ENCODE measurements at regions not wholly inside any gene's neighbourhood (a gene's known extent, or its start where the extent isn't known, plus 50 kb on each side); places are given as distances from the start of the nearest gene placed in this dataset.

DNA sequence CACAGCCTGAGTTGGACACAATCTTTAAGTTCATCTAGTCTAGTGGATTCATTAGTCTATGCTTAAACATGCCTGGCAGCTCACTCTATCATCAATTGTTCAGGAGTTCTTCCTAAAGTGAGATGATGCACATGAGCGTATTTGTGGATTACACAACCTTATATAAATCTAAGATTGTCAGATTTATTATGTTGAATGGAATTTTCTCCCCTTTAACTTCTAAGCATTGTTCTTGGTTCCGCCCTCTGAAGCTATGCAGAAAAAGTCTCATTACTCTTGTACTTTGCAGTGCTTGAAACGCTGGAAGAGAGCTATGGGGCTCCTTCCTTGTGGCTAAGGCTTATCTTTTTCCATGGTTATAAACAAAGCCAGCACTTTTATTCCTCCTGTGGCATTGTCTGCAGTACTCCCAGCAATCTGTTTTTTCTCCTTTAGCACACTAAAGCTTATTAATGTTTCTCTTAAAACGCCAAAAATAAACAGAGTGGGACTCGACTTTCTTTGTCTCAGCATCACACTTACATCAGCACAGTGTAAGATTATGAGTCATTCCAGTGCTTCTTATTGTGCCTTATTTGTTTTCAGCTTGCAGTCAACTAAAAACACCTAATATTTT lies 316.8 kb upstream of the CAMK1G start:
- no peak for DNase-seq (ENCODE audit: low read depth)

DNA sequence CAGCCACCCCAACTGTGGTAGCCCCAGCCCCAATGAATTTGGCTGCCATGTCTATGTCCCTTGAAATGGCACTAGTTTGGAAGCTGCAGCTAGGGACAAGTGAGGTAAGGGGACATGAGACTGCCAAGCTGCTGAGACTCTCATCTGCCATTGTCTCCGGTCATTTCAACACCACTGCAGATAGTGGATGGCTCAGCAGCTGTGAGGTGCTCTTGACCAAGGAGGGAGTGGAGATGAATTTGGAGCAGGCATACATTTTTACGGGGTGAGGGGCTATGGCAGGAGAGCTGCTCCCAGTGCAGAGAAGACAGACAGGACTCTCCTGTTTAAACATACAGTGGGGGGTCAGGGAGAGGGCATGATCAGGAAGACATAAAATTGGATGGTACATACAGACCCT lies 315.5 kb upstream of the CAMK1G start:
- no peak for DNase-seq (ENCODE audit: low read depth)

- DNase-seq (ENCODE audit: low read depth): no peak
Measured at GRCh38 chr1:209268479-209268878, 315.0 kb upstream of the CAMK1G start.

- DNase-seq (ENCODE audit: low read depth): no peak
Measured at GRCh38 chr1:209276321-209276720, 307.2 kb upstream of the CAMK1G start.

DNA sequence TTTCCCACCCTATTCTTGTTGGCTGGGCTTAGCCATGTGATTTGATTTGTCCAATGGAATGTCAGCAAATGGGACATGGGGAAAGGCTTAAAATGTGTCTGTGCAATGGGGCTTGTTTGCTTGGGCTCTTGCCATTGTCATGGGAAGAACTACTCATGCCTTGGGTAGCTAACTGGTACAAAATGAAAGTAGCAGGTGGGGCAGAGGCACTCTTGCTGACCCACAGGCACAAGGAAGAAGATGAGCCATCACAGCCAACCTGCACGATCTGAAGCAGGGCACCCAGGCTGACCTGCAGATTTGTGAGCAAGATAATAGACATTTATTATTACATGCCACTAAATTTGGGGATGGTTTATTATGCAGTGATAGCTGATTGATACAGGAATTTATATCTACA lies 305.9 kb upstream of the CAMK1G start:
- DNase-seq (ENCODE audit: low read depth): no peak

DNA sequence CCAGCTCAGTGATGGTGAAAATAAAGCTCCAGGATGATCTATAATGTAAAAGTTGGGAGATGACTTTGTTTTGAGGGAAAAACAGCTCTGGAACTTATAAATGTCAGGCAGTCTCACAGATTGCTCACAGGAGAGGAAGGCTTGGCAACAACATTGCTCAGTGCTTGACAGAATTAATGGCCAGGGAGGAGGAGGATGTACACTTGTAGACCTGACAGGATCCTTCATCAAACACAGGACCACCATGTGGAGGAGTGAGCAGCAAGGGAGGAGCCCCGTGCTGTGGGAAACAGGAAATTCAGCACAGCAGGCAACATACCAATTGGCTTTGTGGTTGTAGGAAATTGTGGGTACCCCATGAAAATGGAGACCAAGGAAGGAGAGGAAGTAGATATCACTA lies 291.8 kb upstream of the CAMK1G start:
- no peak for DNase-seq (ENCODE audit: low read depth)

DNA sequence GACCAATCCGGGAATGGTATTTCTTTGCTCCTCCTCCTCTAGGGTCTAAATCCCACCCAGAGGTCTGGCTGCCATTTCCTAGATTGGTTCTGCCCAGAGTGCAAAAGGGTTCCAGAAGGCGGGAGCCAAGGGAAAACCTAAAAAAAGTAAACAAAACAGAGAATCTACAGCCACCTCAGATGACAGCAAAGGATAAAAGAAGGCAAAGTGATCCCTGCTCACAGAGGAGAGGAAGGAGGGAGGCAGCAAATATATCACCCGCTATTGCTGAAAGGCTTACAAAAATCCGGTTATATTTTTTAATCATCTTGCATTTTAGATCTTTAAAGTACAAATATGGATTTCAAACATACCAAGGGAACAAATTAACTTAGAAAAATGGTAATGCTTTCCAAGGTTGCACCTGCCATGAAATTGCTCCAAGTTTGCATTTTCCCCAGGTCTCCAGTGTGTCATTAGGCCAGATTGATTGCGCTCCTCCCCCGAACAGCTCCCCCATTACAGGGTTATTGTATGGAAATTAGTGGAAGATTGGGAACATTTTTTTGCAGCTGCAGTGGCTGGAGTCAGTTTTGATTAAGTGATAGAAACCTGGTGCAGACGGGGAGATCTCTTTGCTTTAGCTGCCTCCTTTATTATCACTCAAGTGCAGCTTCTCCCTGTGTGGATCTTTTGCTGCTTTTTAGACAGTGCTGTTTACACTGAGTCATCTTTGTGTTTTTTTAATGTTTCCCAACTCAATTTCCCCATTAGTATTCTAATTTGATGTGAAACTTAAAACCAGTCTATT lies 280.5 kb upstream of the CAMK1G start:
- DNase-seq (ENCODE audit: low read depth): no peak

- DNase-seq (ENCODE audit: low read depth): no peak
Measured at GRCh38 chr1:209304166-209304565, 279.3 kb upstream of the CAMK1G start.

DNA sequence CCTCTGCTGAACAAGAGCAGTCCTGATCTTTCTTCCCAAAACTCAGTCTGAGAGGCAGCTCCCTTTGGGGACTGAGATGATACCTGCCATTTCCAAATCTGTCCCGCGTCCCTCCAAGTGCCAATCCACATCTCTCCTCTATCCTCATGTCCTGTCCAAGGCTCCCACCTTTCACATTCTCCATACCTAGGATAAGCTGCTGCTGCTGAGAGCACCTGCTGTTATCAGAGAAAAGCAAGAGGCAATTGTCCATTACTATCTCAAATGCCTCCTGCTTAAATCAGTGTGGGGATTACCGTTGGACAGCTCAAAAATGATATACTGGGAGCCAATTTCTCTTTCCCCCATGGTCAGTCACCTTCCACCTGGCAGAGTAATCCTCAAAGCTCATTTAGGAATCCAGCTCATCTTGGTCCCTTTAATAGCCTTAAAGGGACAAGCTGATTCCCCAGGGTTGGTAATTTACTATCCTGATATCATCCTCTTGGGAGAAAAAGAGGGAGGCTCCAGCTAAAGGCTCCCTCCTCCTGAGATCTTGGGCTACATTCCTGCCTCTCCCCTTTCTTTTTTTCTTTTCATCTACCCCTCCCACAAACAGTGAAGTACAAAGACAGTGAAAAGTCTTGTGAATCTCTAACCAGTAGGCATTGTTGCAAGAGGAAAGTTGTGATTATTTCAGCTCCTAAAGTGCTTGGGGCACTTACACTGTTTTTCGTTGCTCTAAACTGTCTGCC lies 278.1 kb upstream of the CAMK1G start:
- DNase-seq (ENCODE audit: low read depth): no peak

- no peak for DNase-seq (ENCODE audit: low read depth)
Measured at GRCh38 chr1:209307846-209308245, 275.7 kb upstream of the CAMK1G start.

DNA sequence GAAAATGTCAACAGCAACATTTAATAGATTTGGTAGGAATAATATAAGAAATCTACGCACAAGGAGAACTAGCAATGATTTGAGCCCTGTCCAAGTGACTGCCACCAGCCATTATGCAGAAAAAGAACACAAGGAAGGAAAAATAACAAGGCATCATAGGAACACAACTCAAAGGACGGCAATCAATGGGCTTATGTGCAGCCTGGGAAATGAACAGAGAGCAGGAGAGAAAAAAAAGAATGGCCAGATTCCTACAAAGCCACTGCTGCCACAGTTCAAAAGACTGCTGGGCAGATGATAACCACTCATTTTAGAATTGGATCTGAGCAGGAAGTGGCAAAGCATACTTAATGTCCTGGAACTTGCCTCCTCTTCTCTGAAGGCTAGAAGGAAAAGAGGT lies 274.3 kb upstream of the CAMK1G start:
- no peak for DNase-seq (ENCODE audit: low read depth)

DNA sequence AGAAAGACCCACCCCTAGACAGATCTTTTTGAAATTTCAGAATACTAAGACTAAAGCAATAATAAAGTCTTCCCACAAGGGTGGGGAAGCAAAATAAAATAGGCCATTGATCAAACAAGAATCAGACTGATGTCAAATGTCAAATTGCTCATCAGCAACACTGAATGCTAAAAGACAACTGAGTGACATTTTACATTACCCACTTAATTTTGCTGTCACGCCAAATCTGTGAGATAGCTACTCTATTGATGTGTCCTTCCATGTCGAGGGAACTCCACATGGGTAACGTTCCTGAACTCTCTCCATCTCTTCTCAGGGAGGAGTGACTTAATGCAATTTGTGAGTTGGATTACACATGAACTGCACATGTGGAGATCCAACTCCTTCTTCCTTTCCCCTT lies 271.7 kb upstream of the CAMK1G start:
- DNase-seq (ENCODE audit: low read depth): no peak

GRCh38 chr1:209316929-209317328 lies 266.6 kb upstream of the CAMK1G start:
- DNase-seq (ENCODE audit: low read depth): no peak

DNA sequence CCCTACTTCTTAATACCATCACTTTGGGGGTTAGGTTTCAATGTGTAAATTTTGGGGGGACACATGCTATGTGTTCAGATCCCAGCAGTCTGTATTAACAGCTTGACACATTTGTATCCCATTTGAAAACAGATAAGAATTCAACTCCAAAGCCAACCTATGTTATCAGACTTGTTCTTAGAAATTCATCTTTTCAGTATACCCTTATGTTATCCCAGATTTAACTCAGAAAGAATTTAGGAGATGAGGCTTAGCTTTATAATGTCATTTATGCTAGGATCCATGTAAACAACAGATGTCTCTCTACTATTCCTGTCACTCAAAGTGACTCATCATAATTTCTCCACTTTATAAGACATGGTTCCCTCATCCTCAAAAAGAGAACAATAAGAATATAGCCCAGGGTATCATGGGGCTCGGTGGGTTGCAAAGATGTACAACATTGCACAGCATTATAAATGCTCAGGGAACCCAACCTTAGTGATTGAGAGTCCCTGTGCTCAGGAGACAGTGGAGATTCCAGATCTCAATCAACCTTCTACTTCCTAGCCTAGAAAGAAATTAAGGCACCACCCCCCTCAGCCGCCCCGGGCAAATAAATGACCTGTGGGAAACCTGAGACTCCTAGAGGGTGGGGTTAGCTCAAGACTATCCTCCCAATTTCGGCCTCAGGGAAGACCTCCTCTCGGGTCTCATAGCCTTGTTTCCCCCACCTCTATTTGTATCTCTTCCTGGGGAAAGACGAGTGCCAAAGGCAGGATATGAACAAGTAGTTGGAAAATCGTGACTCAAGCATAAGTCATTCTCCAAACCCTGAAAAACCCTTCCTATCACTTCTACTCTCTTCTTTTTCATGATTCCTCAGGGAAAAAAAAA lies 265.1 kb upstream of the CAMK1G start:
- DNase-seq (ENCODE audit: low read depth): no peak

DNA sequence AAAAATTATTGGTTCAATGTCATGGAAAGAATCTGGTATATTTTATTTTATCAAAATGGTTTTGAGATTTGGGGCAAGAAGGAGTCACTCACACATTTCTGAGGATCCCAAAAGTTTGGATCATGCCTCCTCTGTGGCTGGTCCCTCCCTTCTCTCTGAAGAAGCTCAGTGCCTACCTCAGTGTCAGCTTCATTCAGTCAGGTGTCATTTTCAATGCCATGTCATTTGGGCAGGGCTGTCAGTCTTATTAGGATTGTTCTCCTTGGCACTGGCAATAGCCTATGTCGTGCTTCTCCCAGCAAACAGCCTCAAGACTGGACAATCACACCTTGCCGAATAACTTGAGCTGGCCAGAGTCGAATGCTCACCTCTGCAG lies 264.5 kb upstream of the CAMK1G start:
- DNase-seq (ENCODE audit: low read depth): no peak

DNA sequence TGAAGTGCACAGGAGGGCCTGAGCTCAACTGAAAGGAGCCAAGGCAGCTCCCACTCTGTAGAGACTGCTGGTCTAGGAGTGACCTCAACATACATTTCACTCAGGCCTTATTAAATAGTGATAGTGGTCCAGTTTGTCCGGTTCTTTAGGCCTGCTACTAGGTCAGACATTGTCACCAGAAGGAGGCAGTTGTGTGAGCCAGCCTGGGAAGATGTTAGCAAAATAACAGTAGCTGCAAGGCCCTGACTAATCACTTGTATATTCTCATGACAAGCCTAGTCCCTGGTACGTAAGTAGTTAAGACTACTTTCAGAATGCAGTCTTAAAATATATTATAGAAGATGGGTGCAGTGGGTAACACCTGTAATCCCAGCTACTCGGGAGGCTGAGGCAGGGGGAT lies 264.0 kb upstream of the CAMK1G start:
- DNase-seq (ENCODE audit: low read depth): no peak

GRCh38 chr1:209323743-209324142 lies 259.8 kb upstream of the CAMK1G start:
- DNase-seq (ENCODE audit: low read depth): no peak

GRCh38 chr1:209324901-209325871 lies 258.3 kb upstream of the CAMK1G start:
- no peak for DNase-seq (ENCODE audit: low read depth)

GRCh38 chr1:209326076-209326475 lies 257.4 kb upstream of the CAMK1G start:
- no peak for DNase-seq (ENCODE audit: low read depth)

DNA sequence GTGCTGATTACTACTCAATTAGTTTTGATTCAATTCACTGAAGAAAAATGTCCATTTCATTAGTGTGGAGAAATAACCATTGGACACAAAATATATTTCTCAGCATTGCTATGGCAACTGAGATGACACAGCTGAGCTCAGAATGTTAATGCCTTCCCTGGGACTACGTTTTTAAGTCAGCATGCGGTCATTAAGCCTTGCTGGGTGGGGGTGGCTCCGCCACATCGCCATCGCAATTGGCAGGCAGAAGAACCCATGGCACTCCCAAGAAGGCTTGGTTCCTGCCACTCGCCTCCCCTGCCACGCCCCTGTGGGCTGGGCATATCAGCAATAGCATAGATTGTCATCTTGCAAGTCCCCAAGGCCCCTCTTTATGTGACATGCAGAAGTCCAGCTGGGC lies 256.7 kb upstream of the CAMK1G start:
- no peak for DNase-seq (ENCODE audit: low read depth)

DNA sequence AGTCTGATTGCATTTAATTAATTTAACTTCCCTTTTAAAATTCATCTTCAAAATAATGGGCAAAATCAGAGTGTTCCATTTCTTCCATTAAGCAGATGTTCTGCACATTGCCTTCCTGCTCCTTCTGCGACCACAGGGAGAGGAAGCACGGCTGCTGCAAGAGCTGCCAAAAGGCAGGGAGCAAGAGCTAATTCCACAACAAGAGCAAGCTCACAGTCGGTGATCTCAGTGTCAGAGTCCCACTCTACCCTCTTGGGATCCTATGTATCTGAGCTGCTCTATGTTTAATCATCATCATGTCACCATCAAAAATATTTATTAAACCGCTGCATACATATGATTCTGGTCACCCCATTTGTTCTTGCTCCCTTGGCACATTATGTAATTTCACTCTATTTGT lies 255.3 kb upstream of the CAMK1G start:
- no peak for DNase-seq (ENCODE audit: low read depth)

Data from stimulated activated CD8-positive, alpha-beta memory T cell treated with anti-CD3 and anti-CD28 coated beads, Interleukin-15, amount 100 ng/mL, for 1 hour (primary cell).